GM19240 (cell line): ENCODE measurements at regions not wholly inside any gene's neighbourhood (a gene's known extent, or its start where the extent isn't known, plus 50 kb on each side); places are given as distances from the start of the nearest gene placed in this dataset.
"Not testable (repeated sequence)": the region's sequence is repeated elsewhere in the genome, so short reads cannot be mapped to it uniquely, and the experiment has no call there.

Experiments
- DNase-seq: peaks from one replicate; pipeline ENCODE4 v3.0.0; 2011; ENCODE audit warnings: low spot score; ENCODE audit not compliant: insufficient read length

DNA sequence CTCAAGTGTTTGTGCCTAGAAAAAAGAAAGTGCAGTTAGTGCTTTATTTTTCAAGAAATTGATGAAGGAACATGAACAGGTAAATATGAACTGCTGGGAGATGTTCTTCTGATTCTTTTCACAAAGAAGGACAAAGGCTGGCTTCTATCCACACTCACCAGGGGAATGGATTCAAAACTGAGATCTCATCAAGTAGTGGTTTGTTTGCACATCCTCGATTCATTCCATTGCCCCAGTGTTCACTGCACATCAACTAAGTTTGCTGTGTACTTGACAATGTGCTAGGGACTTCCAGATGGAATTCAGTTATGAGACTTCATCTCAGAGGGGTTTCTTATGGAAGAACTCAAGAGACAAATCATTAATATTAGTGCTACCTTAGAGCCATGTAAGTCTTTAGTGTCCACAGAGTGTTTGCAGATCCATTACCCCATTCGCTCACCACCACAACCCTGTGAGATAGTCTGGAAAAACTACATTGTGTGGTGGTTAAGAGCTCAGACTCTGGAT, 332.9 kb upstream of the PPP2R3A start:
- DNase-seq: no peak

DNA sequence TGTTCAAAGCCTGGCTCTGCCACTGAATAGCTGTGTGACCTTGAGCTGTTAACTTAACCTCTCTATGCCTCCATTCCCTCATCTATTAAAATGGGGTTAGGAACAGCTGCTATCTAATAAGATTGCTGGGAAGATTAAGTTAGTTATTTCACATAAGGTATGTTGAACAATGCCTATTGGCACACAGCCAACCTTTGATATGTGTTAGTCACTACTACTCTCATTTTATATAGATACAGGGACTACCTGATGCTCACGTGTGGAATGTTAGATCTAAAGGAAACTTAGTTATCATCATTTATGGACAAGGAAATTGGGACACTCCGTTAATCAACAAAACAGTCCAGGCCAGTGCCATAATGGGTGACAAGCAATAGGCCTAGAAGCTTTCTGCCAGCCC, 332.4 kb upstream of the PPP2R3A start:
- no peak for DNase-seq

DNA sequence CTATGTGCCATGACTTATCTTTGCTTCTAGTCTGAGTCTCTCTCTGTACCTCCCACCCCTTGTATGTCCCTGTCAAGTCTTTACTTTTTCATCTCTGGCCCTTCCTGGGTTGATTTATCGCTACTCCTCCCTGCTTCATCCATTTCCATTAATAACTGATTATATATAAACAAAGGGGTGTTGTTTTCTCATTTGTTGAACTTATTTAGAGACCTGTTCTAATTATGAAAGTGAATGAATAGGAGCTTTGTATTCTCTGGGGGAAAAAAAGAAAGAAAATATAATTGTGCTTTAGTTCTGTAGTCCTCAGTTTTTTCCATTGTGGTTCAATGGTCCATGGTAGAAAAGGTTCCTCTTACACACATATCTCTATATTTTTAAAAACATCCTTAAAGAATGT, 328.9 kb upstream of the PPP2R3A start:
- no peak for DNase-seq

DNA sequence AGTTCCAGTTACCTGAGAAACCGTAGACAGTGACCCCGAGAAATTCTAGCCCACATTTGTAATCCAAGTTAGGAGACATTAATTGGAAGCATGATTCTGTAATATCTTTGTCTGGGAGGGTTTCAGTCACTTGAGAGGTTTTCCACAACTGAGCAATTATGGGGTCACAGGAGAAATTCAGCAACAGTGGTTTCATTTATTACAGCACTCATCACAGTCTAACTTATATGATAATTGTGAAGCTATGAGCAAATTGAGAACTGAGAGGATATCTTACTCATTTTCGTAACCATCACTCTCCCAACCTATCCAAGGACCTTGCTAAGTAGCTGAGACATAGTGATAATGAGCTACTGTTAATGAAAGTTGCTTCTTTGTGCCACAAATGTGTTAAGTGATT, 328.5 kb upstream of the PPP2R3A start:
- DNase-seq: no peak

DNA sequence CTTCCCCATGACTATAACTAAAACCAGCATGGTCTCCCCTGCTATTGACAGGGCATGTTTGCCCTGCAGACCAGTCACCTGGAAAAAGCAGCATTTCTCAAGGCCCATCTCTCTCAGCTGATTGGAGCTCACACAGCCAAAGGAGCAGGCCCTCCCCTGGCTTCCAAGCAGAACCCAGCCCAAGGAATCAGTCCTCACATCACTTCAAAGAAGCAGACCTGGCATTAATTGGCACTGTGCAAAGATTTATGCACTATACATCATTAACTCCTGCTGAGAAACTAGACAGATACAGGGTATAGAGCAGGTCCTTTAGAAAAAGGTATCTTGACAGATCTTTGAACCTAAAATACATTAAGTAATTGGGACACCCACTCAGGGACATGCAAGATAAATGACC, 323.8 kb upstream of the PPP2R3A start:
- DNase-seq: no peak

DNA sequence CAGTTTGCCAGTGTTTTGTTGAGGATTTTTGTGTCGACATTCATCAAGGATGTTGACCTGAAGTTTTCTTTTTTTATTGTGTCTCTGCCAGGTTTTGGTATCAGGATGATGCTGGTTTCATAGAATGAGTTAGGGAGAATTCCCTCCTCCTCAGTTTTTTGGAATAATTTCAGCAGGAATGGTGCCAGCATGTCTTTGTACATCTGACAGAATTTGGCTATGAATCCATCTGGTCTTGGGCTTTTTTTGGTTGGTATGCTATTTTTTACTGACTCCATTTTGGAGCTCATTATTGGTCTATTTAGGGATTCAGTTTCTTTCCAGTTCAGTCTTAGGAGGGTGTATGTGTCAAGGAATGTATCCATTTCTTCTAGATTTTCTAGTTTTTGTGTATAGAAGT, 320.0 kb upstream of the PPP2R3A start:
- no peak for DNase-seq

DNA sequence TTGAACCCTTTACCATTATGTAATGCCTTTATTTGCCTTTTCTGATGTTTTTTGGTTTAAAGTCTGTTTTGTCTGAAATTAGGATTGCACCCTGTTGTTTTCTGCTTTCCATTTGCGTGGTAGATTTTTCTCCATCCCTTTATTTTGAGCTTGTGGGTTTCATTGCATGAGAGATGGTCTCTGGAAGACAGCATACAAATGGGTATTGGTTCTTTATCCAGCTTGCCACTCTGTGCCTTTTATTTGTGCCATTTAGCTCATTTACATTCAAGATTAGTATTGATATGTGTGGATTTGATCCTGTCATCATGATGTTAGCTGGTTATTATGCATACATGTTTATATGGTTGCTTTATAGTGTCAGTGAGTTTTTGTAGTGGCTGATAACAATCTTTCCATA, 318.7 kb upstream of the PPP2R3A start:
- no peak for DNase-seq

DNA sequence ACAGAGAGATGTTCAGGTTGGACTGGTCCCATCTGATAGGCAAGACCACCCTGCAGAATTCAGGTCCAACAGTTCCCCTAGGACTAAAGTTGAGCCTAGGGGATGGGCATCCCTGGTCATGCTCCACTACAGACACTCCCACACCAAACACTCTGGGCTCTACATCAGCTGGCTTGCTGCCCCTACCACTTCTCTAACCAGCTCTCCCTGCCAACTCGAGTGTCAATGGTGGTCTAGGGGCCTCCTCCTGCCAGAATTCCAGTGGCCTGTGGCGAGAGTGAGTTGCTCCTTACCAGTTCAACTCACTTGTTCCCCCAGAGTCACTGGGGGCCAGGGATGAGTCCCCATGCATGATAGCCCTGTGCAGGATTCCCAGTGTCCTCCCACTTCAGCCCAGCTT, 316.2 kb upstream of the PPP2R3A start:
- DNase-seq: no peak

DNA sequence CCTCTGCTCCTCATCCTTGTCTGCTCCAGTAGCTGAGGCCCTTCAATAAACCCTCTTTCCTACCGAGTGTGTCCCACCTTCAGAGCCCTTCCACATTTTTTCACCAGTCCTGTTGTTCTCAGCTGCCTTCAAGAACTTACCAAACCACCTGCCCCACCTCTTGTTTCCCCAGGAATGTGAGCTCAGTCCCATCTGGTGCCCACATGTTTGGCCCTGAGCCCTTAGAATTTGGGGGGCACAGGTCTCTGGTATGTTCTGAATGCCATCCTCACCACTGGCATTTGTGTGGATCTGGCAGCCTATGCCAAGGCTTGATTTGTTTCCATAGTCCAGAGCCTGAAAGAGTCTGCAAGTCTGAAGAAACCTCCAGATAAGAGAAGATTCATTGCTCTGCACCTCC, 315.2 kb upstream of the PPP2R3A start:
- no peak for DNase-seq

DNA sequence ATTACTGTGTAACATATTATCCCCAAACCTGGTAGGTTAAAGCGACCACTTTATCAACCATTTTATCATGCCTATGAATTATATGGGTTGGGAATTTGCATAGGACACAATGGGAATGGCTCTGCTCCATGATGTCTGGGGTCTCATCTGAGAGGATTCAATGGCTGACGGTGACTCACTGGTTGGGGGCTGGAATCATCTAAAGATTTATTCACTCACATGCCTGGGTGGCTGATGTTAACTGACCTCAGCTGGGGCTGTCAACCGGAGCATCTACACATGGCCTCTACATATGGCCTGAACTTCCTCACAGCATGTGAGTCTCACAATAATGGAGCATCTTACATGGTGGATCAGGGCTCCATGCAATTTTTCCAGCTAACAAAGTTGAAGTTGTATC, 313.1 kb upstream of the PPP2R3A start:
- DNase-seq: no peak

DNA sequence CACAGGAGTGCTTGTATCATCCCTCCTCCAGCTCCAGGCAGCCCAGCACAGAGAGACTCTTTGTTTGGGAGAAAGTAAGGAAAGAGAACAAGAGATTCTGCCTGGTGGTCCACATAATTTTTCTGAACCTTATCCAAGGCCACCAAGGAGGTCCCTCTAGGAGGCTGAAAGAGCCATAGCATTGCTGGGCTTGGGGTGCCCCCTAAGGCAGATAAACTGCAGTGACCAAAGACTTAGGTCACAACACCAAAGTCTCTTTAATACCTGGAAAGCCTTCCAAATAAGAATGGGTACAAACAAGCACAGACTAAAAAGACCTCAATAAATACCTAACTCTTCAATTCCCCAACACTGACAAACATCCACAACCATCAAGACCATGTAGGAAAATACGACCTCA, 310.2 kb upstream of the PPP2R3A start:
- no peak for DNase-seq

DNA sequence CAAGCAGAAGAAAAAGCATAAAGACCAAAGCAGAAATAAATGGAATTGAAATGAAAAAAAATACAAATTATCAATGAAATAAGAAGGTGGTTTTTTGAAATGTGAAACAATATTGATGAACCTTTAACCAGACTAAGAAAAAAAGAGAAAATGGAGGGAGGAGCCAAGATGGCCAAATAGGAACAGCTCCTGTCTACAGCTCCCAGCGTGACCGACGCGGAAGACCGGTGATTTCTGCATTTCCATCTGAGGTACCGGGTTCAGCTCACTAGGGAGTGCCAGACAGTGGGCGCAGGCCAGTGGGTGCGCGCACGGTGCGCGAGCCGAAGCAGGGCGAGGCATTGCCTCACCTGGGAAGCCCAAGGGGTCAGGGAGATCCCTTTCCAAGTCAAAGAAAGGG, 307.1 kb upstream of the PPP2R3A start:
- not testable (repeated sequence) for DNase-seq

DNA sequence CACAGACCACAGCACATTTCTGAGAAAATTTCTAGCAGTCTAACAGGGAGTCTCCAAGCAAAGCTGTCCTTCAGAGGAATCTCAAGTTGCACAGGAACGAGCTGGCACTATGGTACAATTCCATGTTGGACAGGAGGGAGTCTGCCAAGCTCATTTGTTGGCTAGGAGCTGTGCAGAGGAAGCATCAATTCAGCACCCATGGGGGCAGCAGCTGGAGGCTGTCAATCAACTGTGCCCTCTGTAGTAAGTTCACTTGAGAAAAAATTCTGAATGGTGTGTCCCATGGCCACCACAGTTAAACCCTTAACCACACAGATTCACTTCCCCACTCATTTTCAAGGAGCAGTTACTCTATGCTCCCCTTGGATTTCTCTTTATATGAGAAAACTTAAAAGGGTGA, 298.5 kb upstream of the PPP2R3A start:
- DNase-seq: no peak

DNA sequence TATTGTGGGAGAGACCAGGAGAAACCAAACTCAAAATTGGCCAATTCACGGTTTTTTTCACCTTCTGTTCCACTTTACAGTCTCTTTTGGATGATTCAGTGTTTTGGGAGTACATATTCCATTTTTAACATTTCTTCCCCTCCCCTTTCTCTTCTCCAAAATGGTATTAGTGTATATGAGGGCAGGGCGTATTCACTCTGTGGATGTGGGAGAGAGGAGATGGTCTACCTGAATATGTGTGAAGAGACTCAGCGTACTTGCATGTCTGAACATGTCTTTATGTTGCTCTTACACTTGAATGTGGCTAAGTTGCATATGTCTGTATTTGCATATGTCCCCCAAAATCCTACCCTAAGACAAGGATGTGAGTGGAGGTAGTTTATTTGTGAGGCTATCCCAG, 291.0 kb upstream of the PPP2R3A start:
- DNase-seq: no peak

DNA sequence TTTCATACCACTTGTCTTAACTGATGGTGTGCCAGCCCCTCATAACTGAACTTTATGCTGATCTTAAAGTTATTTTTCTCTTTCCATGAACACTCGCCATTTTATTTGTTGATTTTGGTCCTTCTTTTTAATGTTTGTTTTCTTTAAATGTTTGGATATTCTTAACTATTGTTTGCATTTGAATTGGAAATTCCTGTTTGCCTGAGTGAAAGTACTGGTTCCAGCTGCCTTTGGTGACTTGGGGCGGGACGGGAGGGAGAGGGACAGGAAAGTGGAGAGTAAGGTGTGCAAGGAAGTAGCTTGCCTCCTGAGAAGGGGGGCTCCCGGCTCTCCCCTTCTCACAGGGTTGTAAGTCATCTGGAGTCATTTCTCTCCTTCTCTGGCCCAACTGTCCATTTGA, 287.1 kb upstream of the PPP2R3A start:
- DNase-seq: no peak

DNA sequence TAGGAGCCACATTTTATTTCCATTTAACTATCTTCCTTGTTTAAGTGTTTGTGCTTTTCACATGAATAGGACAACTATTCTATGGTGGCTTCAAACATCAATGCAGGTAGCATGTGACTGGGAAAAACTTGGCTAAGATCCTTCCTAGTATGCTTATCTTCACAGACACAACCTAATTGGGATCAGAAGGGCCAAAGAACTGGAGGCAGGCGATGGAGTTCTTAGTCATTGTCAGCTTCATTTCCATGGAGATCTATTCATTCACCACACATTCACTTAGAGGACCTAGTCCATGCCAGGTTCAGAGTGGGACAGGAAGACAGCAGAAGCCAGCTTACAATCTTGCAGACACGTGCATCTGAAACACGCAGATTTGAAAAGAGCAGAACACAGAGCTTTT, 277.5 kb upstream of the PPP2R3A start:
- DNase-seq: no peak

DNA sequence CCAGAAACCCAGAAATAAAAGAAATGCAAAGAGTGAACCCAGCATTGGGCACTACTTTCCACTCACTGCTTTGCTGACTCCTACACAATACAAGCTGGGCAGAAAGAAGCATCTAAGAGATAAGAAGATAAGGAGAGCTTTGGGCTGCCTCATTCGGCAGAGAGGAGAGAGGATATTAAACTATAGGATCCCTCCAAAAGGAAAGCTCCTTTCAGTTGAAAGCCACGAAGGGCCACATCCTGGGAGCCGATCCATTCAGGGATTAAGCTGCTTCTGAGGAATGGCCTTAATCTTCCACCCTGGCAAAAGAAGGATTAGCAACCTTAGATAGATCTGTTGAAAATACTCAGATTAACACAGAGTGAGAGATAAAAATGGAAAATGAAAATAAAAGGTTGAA, 274.9 kb upstream of the PPP2R3A start:
- DNase-seq: no peak

DNA sequence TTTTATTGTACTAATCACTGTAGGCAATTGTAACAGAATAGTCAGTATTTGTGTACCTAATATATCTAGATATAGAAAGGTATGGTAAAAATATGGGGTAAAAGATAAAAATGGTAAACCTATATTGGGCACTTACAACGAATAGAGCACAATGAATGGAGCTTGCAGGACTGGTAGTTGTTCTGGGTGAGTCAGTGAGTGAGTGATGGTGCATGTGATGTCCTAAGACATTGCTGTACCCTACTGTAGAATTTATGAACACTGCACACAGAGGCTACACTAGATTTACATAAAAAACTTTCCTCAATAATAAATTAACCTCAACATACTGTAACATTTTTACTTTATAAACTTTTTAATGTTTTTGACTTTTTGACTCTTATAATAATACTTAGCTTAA, 274.3 kb upstream of the PPP2R3A start:
- no peak for DNase-seq

DNA sequence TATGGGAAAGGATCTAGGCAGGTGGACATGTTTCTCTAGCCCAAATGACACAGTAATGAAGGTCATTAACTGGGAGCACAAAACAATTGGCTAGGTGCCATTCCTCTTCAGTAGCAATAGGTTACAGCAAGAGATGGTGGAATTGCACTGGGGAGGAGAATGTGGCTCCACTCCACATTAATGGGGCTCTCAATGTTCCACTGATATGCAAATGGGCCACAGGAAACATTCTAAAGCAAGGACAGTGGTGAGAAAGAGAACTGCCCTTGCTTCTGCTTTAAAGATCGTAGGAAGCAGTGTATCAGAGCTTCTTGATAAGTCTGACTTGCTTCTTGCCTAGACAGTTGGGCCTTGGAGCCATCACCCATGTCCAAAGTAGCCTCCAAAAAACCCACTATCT, 271.4 kb upstream of the PPP2R3A start:
- no peak for DNase-seq

DNA sequence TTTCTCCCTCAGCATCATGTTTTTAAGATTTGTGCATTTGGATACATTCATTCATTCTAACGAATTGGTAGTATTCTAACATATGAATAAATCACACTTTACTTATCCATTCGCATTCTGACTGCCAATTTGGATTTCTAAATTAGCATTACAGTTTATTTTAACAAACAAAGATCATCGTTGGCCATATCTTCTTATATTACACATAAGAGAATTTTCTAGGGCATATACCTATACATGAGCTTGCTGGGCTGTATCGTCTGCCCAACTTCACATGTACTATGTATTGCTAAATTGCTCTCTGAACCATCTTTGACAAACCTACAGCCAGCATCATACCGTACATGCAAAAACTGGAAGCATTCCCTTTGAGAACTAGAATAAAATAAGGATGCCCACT, 265.8 kb upstream of the PPP2R3A start:
- DNase-seq: no peak

DNA sequence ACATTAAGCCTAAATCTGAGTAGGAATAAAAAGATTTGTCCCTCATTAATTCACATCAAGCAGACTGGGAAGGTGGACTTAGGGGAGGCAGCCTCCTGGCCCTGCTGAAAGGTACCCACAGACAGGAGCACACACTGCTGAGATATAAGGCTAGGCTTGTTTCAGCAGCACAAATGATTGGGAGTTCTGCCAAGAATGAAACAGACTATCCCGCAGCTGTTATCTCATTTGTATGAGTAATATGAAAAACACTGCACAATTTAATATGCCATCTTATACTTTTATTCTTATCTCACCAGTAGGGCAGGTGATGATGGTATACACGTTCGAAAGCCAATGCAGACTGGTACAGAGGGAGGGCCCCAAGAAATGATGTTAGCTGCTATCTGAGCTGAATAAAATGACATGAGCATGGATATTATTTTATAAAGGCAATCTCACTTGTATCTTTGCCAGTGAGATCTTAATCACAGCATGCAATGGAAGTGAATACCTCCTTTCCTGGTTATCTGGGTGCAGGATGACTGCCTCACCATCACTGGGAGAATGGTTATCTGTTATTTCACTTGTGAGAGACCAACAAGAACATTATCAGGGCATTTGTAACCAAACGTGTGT, 258.7 kb upstream of the PPP2R3A start:
- no peak for DNase-seq

DNA sequence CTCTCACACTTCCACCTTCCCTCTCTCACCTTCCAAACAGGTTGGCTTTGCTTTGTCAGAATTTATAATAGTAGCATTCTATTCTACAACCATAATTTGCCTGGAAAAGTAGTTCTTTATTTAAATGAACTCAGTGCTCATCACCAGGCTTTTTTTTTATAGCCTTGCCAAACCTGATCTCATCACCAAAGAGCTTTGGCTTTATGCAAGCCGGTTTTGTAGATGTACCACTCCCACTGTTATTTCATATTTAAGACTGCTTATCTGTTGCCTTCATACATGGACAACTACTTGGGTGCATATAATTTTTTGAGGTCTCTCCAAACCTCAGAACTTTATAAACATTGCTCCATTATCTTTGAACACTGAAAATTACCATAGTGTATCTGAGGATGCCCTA, 246.1 kb upstream of the PPP2R3A start:
- no peak for DNase-seq

DNA sequence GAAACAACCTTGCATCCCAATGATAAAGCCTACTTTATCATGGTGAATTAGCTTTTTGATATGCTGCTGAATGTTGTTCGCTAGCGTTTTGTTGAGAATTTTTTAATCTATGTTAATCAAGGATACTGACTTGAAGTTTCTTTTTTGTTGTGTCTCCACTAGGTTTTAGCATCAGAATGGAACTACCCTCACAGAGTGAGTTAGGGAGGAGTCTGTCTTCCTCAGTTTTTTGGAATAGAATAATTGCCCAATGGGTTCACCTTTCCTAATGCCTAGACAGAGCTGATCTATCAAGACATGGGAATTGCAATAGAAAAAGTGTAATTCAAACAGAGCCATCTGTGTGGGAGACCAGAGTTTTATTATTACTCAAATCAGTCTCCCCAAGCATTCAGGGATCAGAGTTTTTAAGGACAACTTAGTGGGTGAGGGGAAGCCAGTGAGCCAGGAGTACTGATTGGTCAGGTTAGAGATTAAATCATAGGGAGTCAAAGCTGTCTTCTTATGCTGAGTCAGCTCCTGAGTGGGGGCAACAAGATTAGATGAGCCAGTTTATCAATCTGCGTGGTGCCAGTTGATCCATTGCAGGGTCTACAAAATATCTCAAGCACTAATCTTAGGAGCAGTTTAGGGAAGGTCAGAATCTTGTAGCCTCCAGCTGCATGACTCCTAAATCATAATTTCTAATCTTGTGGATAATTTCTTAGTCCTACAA, 237.4 kb upstream of the PPP2R3A start:
- no peak for DNase-seq
